Stomach (tissue), 8 donors: ENCODE measurements at regions not wholly inside any gene's neighbourhood (a gene's known extent, or its start where the extent isn't known, plus 50 kb on each side); places are given as distances from the start of the nearest gene placed in this dataset.
A peak's percentile ranks its signal among the peaks of the same experiment; 100 is the strongest.

Experiments
- DNase-seq, 2 donors: peaks; one replicate each; pipeline versions ENCODE4 v3.0.0 to v3.0.0-alpha.2; 2013 to 2019
- H3K27ac ChIP-seq, 5 donors: fragments of 200-600 bp in 4 of 5; sonication (generic) in 4 of 5; one replicate each; pipeline ENCODE4 v1.5.1; 2013 to 2019; ENCODE audit warnings: mild to moderate bottlenecking in 1 of 5, moderate library complexity in 1 of 5
- H3K27me3 ChIP-seq, 3 donors: fragments of 200-600 bp; sonication (generic); one replicate each; pipeline ENCODE4 v1.5.1; 2017 to 2019; ENCODE audit warnings: mixed run types in 1 of 3
- H3K36me3 ChIP-seq, 4 donors: fragments of 200-600 bp; sonication (generic); 1 replicate in 3 of 4; 2 replicates in 1 of 4; pipeline ENCODE4 v1.5.1; 2016 to 2019
- H3K4me1 ChIP-seq, 4 donors: fragments of 200-600 bp; sonication (generic); one replicate each; pipeline ENCODE4 v1.5.1; 2016 to 2019
- H3K4me3 ChIP-seq, 4 donors: fragments of 200-600 bp; sonication (generic) in 3 of 4; one replicate each; pipeline ENCODE4 v1.5.1; 2016 to 2019; ENCODE audit warnings: mild to moderate bottlenecking in 1 of 4
- H3K9me3 ChIP-seq, 4 donors: fragments of 200-600 bp; sonication (generic); one replicate each; pipeline ENCODE4 v1.5.1; 2016 to 2019
- CTCF ChIP-seq, 7 experiments: fragments of 450-650 bp in 4 of 7; fragments of 200-600 bp in 3 of 7; sonication (generic) in 3 of 7; IDR thresholded peaks; one replicate each; pipeline ENCODE4 v1.5.1; 2016 to 2019; ENCODE audit warnings: antibody characterized with exemption in 7 of 7, control low read depth in 2 of 7, mild to moderate bottlenecking in 1 of 7
- EP300 ChIP-seq: sonication (generic); formaldehyde crosslinking; IDR thresholded peaks from one replicate; pipeline ENCODE4 v1.6.1; 2017; ENCODE audit warnings: antibody characterized with exemption
- POLR2A ChIP-seq, 4 donors: fragments of 450-650 bp; IDR thresholded peaks; one replicate each; pipeline ENCODE4 v1.6.1; 2016; ENCODE audit warnings: antibody characterized with exemption in 4 of 4, control low read depth in 2 of 4, mild to moderate bottlenecking in 1 of 4, moderate library complexity in 1 of 4
- POLR2AphosphoS5 ChIP-seq, 3 donors: sonication (generic); formaldehyde crosslinking; IDR thresholded peaks; one replicate each; pipeline ENCODE4 v1.6.1; 2016; ENCODE audit warnings: antibody characterized with exemption in 3 of 3
- WGBS, 5 donors: extraction: QIAGEN DNeasy Blood & Tissue Kit in 3 of 5; methylation state at CpG; one replicate each; pipeline versions ENCODE4 v1.1.5 to v1.1.7; 2013 to 2018; 5-methylcytosine and 5-hydroxymethylcytosine counted together
- intact Hi-C: fragments of 100-400 bp; cut with DNase I; formaldehyde crosslinking; loops from one replicate; pipeline ENCODE4 v1.15.1; 2023; ENCODE audit warnings: low total_unique reads
- donor health status: healthy with polysubstance abuse.
- donor health status: Bipolar disorder and iron deficiency.
- donor health status: healthy.

GRCh38 chr11:76268498-76268897, 62.2 kb upstream of the WNT11 start:
- H3K36me3 ChIP-seq = no peaks in the 10 kb centered on the region
- intact Hi-C loops = no loop called here
- H3K27me3 ChIP-seq = no peaks in the 10 kb centered on the region
- H3K27ac ChIP-seq = no peak overlapping the region
- no peak for DNase-seq
- no peaks in the 10 kb centered on the region for H3K9me3 ChIP-seq
- TF ChIP-seq POLR2A (IDR thresholded peaks at IDR 0.05) (no peak), CTCF (IDR thresholded peaks at IDR 0.05) (no peak), POLR2AphosphoS5 (IDR thresholded peaks at IDR 0.05) (no peak), EP300 (no peak)
- no peak overlapping the region for H3K4me3 ChIP-seq
- H3K4me1 ChIP-seq = peaks cover 0 to 24% (median 9%) of the 10 kb centered on the region in 4 donors

GRCh38 chr11:76267556-76267955, 61.3 kb upstream of the WNT11 start:
- DNase-seq = peak in 1 of 2 donors; percentile 46
- peak overlapping the region in 2 of 5 donors; percentile 51 to 57 for H3K27ac ChIP-seq
- H3K9me3 ChIP-seq = no peaks in the 10 kb centered on the region
- intact Hi-C loops = no loop called here
- TF ChIP-seq CTCF (IDR thresholded peaks at IDR 0.05) = no peak
- no peak for TF ChIP-seq POLR2AphosphoS5 (IDR thresholded peaks at IDR 0.05)
- no peak for TF ChIP-seq EP300
- TF ChIP-seq POLR2A (IDR thresholded peaks at IDR 0.05) = no peak
- H3K4me3 ChIP-seq = no peak overlapping the region
- peaks cover 0 to 24% (median 9%) of the 10 kb centered on the region in 4 donors for H3K4me1 ChIP-seq
- H3K36me3 ChIP-seq = no peaks in the 10 kb centered on the region
- no peaks in the 10 kb centered on the region for H3K27me3 ChIP-seq
- WGBS, 5 donors = 62 to 77% (median 71%) methylated on average over 6 of the region's 6 CpGs

GRCh38 chr11:76266286-76267100, 60.2 kb upstream of the WNT11 start:
- no peaks in the 10 kb centered on the region for H3K36me3 ChIP-seq
- TF ChIP-seq POLR2AphosphoS5 (IDR thresholded peaks at IDR 0.05) = no peak
- TF ChIP-seq CTCF (IDR thresholded peaks at IDR 0.05) = no peak
- no peak for TF ChIP-seq POLR2A (IDR thresholded peaks at IDR 0.05)
- no peak for TF ChIP-seq EP300
- no peaks in the 10 kb centered on the region for H3K9me3 ChIP-seq
- DNase-seq = peak in 1 of 2 donors; percentile 40
- no peaks in the 10 kb centered on the region for H3K27me3 ChIP-seq
- intact Hi-C loops = no loop called here
- H3K27ac ChIP-seq = peak overlapping the region in 3 of 5 donors; percentile 10 to 57 (median 51)
- 54 to 69% (median 65%) methylated on average over 8 of the region's 8 CpGs for WGBS, 5 donors
- H3K4me3 ChIP-seq = no peak overlapping the region
- peaks cover 0 to 24% (median 9%) of the 10 kb centered on the region in 4 donors for H3K4me1 ChIP-seq

- H3K9me3 ChIP-seq = no peaks in the 10 kb centered on the region
- peak overlapping the region in 2 of 5 donors; percentile 51 to 57 for H3K27ac ChIP-seq
- no peak for TF ChIP-seq EP300
- no peak for TF ChIP-seq CTCF (IDR thresholded peaks at IDR 0.05)
- TF ChIP-seq POLR2AphosphoS5 (IDR thresholded peaks at IDR 0.05) = no peak
- TF ChIP-seq POLR2A (IDR thresholded peaks at IDR 0.05) = no peak
- WGBS, 5 donors = 73 to 82% (median 75%) methylated on average over 4 of the region's 4 CpGs
- intact Hi-C loops = no loop called here
- no peak overlapping the region for H3K4me3 ChIP-seq
- peaks cover 0 to 24% (median 9%) of the 10 kb centered on the region in 4 donors for H3K4me1 ChIP-seq
- peak in 1 of 2 donors; percentile 46 for DNase-seq
- no peaks in the 10 kb centered on the region for H3K36me3 ChIP-seq
- no peaks in the 10 kb centered on the region for H3K27me3 ChIP-seq
Observed at GRCh38 chr11:76265771-76266241, 59.5 kb upstream of the WNT11 start.
